HEK293 (cell line): ENCODE measurements at regions not wholly inside any gene's neighbourhood (a gene's known extent, or its start where the extent isn't known, plus 50 kb on each side); places are given as distances from the start of the nearest gene placed in this dataset.

Experiments
- CTCF ChIA-PET: fragments of 350-600 bp; formaldehyde crosslinking; extraction: SDS; loops from one replicate; lab custom pipeline; 2021; ENCODE audit warnings: antibody characterized with exemption; lab: Yijun Ruan, JAX
- POLR2A ChIA-PET: fragments of 300-600 bp; formaldehyde crosslinking; extraction: SDS; loops from one replicate; lab custom pipeline; 2020; ENCODE audit warnings: antibody characterized with exemption, inconsistent platforms; lab: Yijun Ruan, JAX
- H3K27ac ChIP-seq: fragments of 200-500 bp; sonication (Bioruptor generic); 2 replicates; pipeline ENCODE4 v1.5.1; 2014; ENCODE audit warnings: low read depth, low read length, control low read depth, inconsistent platforms; ENCODE audit errors: extremely low read depth
- H3K36me3 ChIP-seq, 2 experiments: fragments of 200-500 bp in 1 of 2; sonication (Bioruptor generic) in 1 of 2; 1 replicate in 1 of 2; 2 replicates in 1 of 2; pipeline ENCODE4 v1.5.1; 2014 to 2017; ENCODE audit warnings: inconsistent platforms in 2 of 2, low read length in 2 of 2; ENCODE audit not compliant: control insufficient read depth in 2 of 2, insufficient read depth in 1 of 2
- H3K4me1 ChIP-seq: fragments of 200-500 bp; sonication (Bioruptor generic); 2 replicates; pipeline ENCODE4 v1.5.1; 2014; ENCODE audit warnings: mild to moderate bottlenecking, low read length, inconsistent platforms; ENCODE audit not compliant: control insufficient read depth, insufficient read depth
- H3K4me3 ChIP-seq: 2 replicates; pipeline ENCODE4 v1.5.1; 2011; ENCODE audit warnings: low read depth, mild to moderate bottlenecking, control low read depth, low read length, moderate library complexity
- H3K9me3 ChIP-seq: fragments of 200-500 bp; sonication (Bioruptor generic); 2 replicates; pipeline ENCODE4 v1.5.1; 2014; ENCODE audit warnings: low read depth, low read length, inconsistent platforms; ENCODE audit not compliant: control insufficient read depth, insufficient read depth
- ELK4 ChIP-seq: IDR thresholded peaks from 2 replicates; pipeline ENCODE4 v1.6.1; 2011; ENCODE audit warnings: mild to moderate bottlenecking, low read depth, low read length, borderline replicate concordance
- GLIS1 ChIP-seq: fragments of 450-650 bp; formaldehyde crosslinking; IDR thresholded peaks from 2 replicates; pipeline ENCODE4 v1.5.1; 2016; ENCODE audit warnings: missing biosample characterization, missing genetic modification characterization
- HOXC10 ChIP-seq: sonication (generic); formaldehyde crosslinking; IDR thresholded peaks from 2 replicates; pipeline ENCODE4 v1.8.1; 2023; ENCODE audit warnings: mild to moderate bottlenecking, missing genetic modification reagents
- KLF1 ChIP-seq: fragments of 450-650 bp; formaldehyde crosslinking; IDR thresholded peaks from 2 replicates; pipeline ENCODE4 v1.5.1; 2016; ENCODE audit warnings: missing biosample characterization, missing genetic modification characterization
- KLF17 ChIP-seq: fragments of 450-650 bp; formaldehyde crosslinking; IDR thresholded peaks from 2 replicates; pipeline ENCODE4 v1.5.1; 2016; ENCODE audit warnings: missing biosample characterization, missing genetic modification characterization
- PBX3 ChIP-seq: sonication (generic); formaldehyde crosslinking; IDR thresholded peaks from 2 replicates; pipeline ENCODE4 v1.8.1; 2022; ENCODE audit warnings: mild to moderate bottlenecking, moderate library complexity, missing genetic modification reagents
- PRDM6 ChIP-seq: fragments of 450-650 bp; formaldehyde crosslinking; IDR thresholded peaks from 2 replicates; pipeline ENCODE4 v1.5.1; 2017; ENCODE audit warnings: missing biosample characterization, missing genetic modification characterization
- REPIN1 ChIP-seq: fragments of 450-650 bp; formaldehyde crosslinking; IDR thresholded peaks from 2 replicates; pipeline ENCODE4 v1.5.1; 2017; ENCODE audit warnings: missing biosample characterization, missing genetic modification characterization, low read depth
- TRIM28 ChIP-seq: IDR thresholded peaks from 2 replicates; pipeline ENCODE4 v1.6.1; 2011; ENCODE audit warnings: low read length, control low read depth, borderline replicate concordance
- ZBTB20 ChIP-seq: fragments of 450-650 bp; formaldehyde crosslinking; IDR thresholded peaks from 2 replicates; pipeline ENCODE4 v1.5.1; 2016; ENCODE audit warnings: missing biosample characterization, missing genetic modification characterization
- ZNF184 ChIP-seq: fragments of 450-650 bp; IDR thresholded peaks from 2 replicates; pipeline ENCODE4 v1.5.1; 2018; ENCODE audit warnings: missing biosample characterization, mild to moderate bottlenecking, missing genetic modification characterization
- ZNF214 ChIP-seq: fragments of 450-650 bp; formaldehyde crosslinking; IDR thresholded peaks from 2 replicates; pipeline ENCODE4 v1.5.1; 2017; ENCODE audit warnings: missing biosample characterization, mild to moderate bottlenecking, missing genetic modification characterization, borderline replicate concordance
- ZNF292 ChIP-seq: fragments of 450-650 bp; formaldehyde crosslinking; IDR thresholded peaks from 2 replicates; pipeline ENCODE4 v1.5.1; 2016; ENCODE audit warnings: low read depth, missing biosample characterization, missing genetic modification characterization, borderline replicate concordance
- ZNF350 ChIP-seq: fragments of 450-650 bp; formaldehyde crosslinking; IDR thresholded peaks from 2 replicates; pipeline ENCODE4 v1.5.0; 2017; ENCODE audit warnings: missing biosample characterization, mild to moderate bottlenecking, missing genetic modification characterization
- ZNF433 ChIP-seq: fragments of 450-650 bp; formaldehyde crosslinking; IDR thresholded peaks from 2 replicates; pipeline ENCODE4 v1.5.1; 2016; ENCODE audit warnings: missing biosample characterization, missing genetic modification characterization, low read depth
- ZNF514 ChIP-seq: fragments of 450-650 bp; formaldehyde crosslinking; IDR thresholded peaks from 2 replicates; pipeline ENCODE4 v1.5.1; 2016; ENCODE audit warnings: missing biosample characterization, missing genetic modification characterization
- ZNF560 ChIP-seq: fragments of 450-650 bp; formaldehyde crosslinking; IDR thresholded peaks from 2 replicates; pipeline ENCODE4 v1.5.1; 2017; ENCODE audit warnings: missing biosample characterization, missing genetic modification characterization, borderline replicate concordance
- ZNF596 ChIP-seq: fragments of 450-650 bp; IDR thresholded peaks from 2 replicates; pipeline ENCODE4 v1.5.0; 2018; ENCODE audit warnings: missing biosample characterization, mild to moderate bottlenecking, missing genetic modification characterization, moderate library complexity
- ZNF704 ChIP-seq: fragments of 450-650 bp; formaldehyde crosslinking; IDR thresholded peaks from 2 replicates; pipeline ENCODE4 v1.5.1; 2016; ENCODE audit warnings: missing biosample characterization, missing genetic modification characterization
- ZNF707 ChIP-seq: fragments of 450-650 bp; formaldehyde crosslinking; IDR thresholded peaks from 2 replicates; pipeline ENCODE4 v1.5.1; 2016; ENCODE audit warnings: missing biosample characterization, missing genetic modification characterization
- ZNF792 ChIP-seq: fragments of 450-650 bp; formaldehyde crosslinking; IDR thresholded peaks from 2 replicates; pipeline ENCODE4 v1.5.1; 2016; ENCODE audit warnings: missing biosample characterization, missing genetic modification characterization
- ZNF843 ChIP-seq: fragments of 450-650 bp; formaldehyde crosslinking; IDR thresholded peaks from 2 replicates; pipeline ENCODE4 v1.5.1; 2016; ENCODE audit warnings: missing biosample characterization, missing genetic modification characterization

- no peak for TF ChIP-seq ZNF350 (tag by site-specific recombination)
- no peak for TF ChIP-seq PBX3
- no peak for TF ChIP-seq REPIN1 (tag by site-specific recombination)
- no peak for TF ChIP-seq GLIS1 (tag by site-specific recombination)
- TF ChIP-seq ZNF704 (tag by site-specific recombination) = no peak
- no peak for TF ChIP-seq ZNF560 (tag by site-specific recombination)
- no peak for TF ChIP-seq ZNF707
- no peak for TF ChIP-seq KLF1
- TF ChIP-seq, all 188 proteins: peak for 0
Measured at GRCh38 chr13:53161251-53161650, 132.6 kb downstream of the OLFM4 start (continued).

- H3K4me3 ChIP-seq = no peak overlapping the region
- CTCF ChIA-PET = interaction anchor here (0.8 to 1.0 kb wide), 4 partner anchors 13 to 42 kb away, joined by 3 to 8 read pairs (median 4); no protein-coding TSS in a partner anchor
- H3K9me3 ChIP-seq = no peaks in the 10 kb centered on the region
- no peak overlapping the region for H3K27ac ChIP-seq
- TF ChIP-seq ZNF707 (no peak), ZNF596 (tag by site-specific recombination) (no peak)
- no peaks in the 10 kb centered on the region for H3K4me1 ChIP-seq
- no peaks in the 10 kb centered on the region for H3K36me3 ChIP-seq
- POLR2A ChIA-PET = no interaction called here
Measured at GRCh38 chr13:53165261-53165660, 136.6 kb downstream of the OLFM4 start.

- Histone ChIP-seq H3K4me3 (no peak overlapping the region), H3K27ac (no peak overlapping the region), H3K9me3 (no peaks in the 10 kb centered on the region), H3K4me1 (no peaks in the 10 kb centered on the region), H3K36me3 (no peaks in the 10 kb centered on the region)
- no peak for TF ChIP-seq ZNF214 (tag by site-specific recombination)
- TF ChIP-seq PRDM6 (tag by site-specific recombination) = no peak
- no peak for TF ChIP-seq ZNF843 (tag by site-specific recombination)
- no peak for TF ChIP-seq ZNF792 (tag by site-specific recombination)
- ChIA-PET CTCF (interaction anchor here (1.2 kb wide), 1 partner anchor 16 kb away, joined by 4 read pairs; no protein-coding TSS in a partner anchor), POLR2A (no interaction called here)
Measured at GRCh38 chr13:53167561-53167960, 138.9 kb downstream of the OLFM4 start.

- CTCF ChIA-PET = no interaction called here
Measured at GRCh38 chr13:53170910-53171309, 142.3 kb downstream of the OLFM4 start.

More at GRCh38 chr13:53170910-53171309, 142.3 kb downstream of the OLFM4 start:
- Histone ChIP-seq H3K9me3 (no peaks in the 10 kb centered on the region), H3K4me3 (no peak overlapping the region)
- POLR2A ChIA-PET = no interaction called here
- TF ChIP-seq ZBTB20 (tag by site-specific recombination) (no peak), ZNF184 (tag by site-specific recombination) (no peak), ELK4 (no peak), KLF17 (no peak), HOXC10 (CRISPR knock-in tag) (no peak), ZNF292 (tag by site-specific recombination) (no peak), PBX3 (no peak), ZNF433 (tag by site-specific recombination) (no peak), ZNF560 (tag by site-specific recombination) (no peak), ZNF514 (tag by site-specific recombination) (no peak), TRIM28 (no peak)
- TF ChIP-seq, all 188 proteins: peak for 0
- no peaks in the 10 kb centered on the region for H3K4me1 ChIP-seq
- no peak overlapping the region for H3K27ac ChIP-seq
- H3K36me3 ChIP-seq = no peaks in the 10 kb centered on the region
